ENCODE measurements at regions not wholly inside any gene's neighbourhood (a gene's known extent, or its start where the extent isn't known, plus 50 kb on each side); places are given as distances from the start of the nearest gene placed in this dataset.

GRCh38 chr5:133898440-133898839 lies 70.0 kb downstream of the C5orf15 start:
- Histone ChIP-seq H3K14ac (ENCODE audit: insufficient read depth, low read length) (no peak overlapping the region), H2BK120ac (ENCODE audit: low read depth, low read length, poor library complexity, severe bottlenecking) (no peak overlapping the region), H3K9ac (ENCODE audit: extremely low read depth, insufficient read length, low read length) (no peak overlapping the region), H3K18ac (ENCODE audit: insufficient read length, low read depth, low read length) (no peak overlapping the region), H3K27ac (ENCODE audit: insufficient read length, low read depth, low read length) (no peak overlapping the region), H3K79me1 (ENCODE audit: insufficient read depth, low read depth, low read length, poor library complexity, severe bottlenecking) (no peaks in the 10 kb centered on the region), H3K4me1 (ENCODE audit: insufficient read depth, low read length) (no peaks in the 10 kb centered on the region), H3T11ph (ENCODE audit: low read length) (no peak overlapping the region), H3K4me2 (ENCODE audit: insufficient read depth, insufficient read length, low read length) (no peak overlapping the region), H3K9me3 (ENCODE audit: control insufficient read depth, low read depth, low read length) (no peaks in the 10 kb centered on the region), H4K8ac (replicated peaks; ENCODE audit: insufficient read length, low read depth, low read length) (no peak overlapping the region), H2BK15ac (ENCODE audit: low read depth, low read length) (no peak overlapping the region), H3K27me3 (ENCODE audit: insufficient read depth, low read length) (no peaks in the 10 kb centered on the region), H2BK12ac (ENCODE audit: insufficient read length, low read depth, low read length) (no peak overlapping the region), H2BK5ac (ENCODE audit: insufficient read length, low read length) (no peak overlapping the region), H2AK5ac (ENCODE audit: insufficient read length, low read length) (no peak overlapping the region), H3K4ac (ENCODE audit: low read depth, low read length) (no peak overlapping the region), H3K23me2 (ENCODE audit: insufficient read length, low read depth, low read length, poor library complexity, severe bottlenecking) (no peaks in the 10 kb centered on the region), H3K79me2 (ENCODE audit: insufficient read depth, low read length) (no peaks in the 10 kb centered on the region), H4K5ac (ENCODE audit: insufficient read length, low read depth, low read length) (no peak overlapping the region), H2AFZ (ENCODE audit: low read length) (no peak overlapping the region), H3K56ac (ENCODE audit: insufficient read length, low read depth, low read length) (no peak overlapping the region), H4K20me1 (ENCODE audit: control insufficient read depth, insufficient read depth, insufficient read length) (no peaks in the 10 kb centered on the region), H2BK20ac (ENCODE audit: low read depth, low read length, poor library complexity, severe bottlenecking) (no peak overlapping the region), H4K91ac (ENCODE audit: insufficient read length, low read depth, low read length) (no peak overlapping the region), H3K23ac (ENCODE audit: insufficient read length, low read depth, low read length) (no peak overlapping the region)
- no CpG with 5 or more reads among the region's 3 CpGs for WGBS (ENCODE audit: extremely low coverage, insufficient read length, low lambda C conversion rate)
- Mint-ChIP-seq H3K9me3 (no peaks in the 10 kb centered on the region), H3K36me3 (ENCODE audit: insufficient read depth in 1 of 3, low read depth in 3 of 3) (no peaks in the 10 kb centered on the region), H3K4me3 (no peak overlapping the region), H3K27ac (no peak overlapping the region), H3K4me1 (no peaks in the 10 kb centered on the region), H3K27me3 (ENCODE audit: low read depth) (peaks cover 2% of the 10 kb centered on the region)
- DNase-seq, result no peak
- TF ChIP-seq, protein P1, sequence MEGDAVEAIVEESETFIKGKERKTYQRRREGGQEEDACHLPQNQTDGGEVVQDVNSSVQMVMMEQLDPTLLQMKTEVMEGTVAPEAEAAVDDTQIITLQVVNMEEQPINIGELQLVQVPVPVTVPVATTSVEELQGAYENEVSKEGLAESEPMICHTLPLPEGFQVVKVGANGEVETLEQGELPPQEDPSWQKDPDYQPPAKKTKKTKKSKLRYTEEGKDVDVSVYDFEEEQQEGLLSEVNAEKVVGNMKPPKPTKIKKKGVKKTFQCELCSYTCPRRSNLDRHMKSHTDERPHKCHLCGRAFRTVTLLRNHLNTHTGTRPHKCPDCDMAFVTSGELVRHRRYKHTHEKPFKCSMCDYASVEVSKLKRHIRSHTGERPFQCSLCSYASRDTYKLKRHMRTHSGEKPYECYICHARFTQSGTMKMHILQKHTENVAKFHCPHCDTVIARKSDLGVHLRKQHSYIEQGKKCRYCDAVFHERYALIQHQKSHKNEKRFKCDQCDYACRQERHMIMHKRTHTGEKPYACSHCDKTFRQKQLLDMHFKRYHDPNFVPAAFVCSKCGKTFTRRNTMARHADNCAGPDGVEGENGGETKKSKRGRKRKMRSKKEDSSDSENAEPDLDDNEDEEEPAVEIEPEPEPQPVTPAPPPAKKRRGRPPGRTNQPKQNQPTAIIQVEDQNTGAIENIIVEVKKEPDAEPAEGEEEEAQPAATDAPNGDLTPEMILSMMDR (conservative IDR thresholded peaks at IDR 0.05), result no peak
